DND-41 (cell line): ENCODE measurements at regions not wholly inside any gene's neighbourhood (a gene's known extent, or its start where the extent isn't known, plus 50 kb on each side); places are given as distances from the start of the nearest gene placed in this dataset.

Source experiments
- CTCF ChIP-seq: IDR thresholded peaks from 2 replicates; pipeline ENCODE4 v1.5.1; 2012; ENCODE audit warnings: borderline replicate concordance, low read length, moderate library complexity, mild to moderate bottlenecking; ENCODE audit not compliant: poor library complexity, severe bottlenecking; ENCODE audit errors: extremely low read depth
- EZH2 ChIP-seq: IDR thresholded peaks from 3 replicates; pipeline ENCODE4 v1.6.1; 2012; ENCODE audit warnings: borderline replicate concordance, low read depth, mild to moderate bottlenecking, moderate library complexity, low read length, inconsistent platforms; ENCODE audit not compliant: severe bottlenecking

GRCh38 chr1:56313560-56313959, 265.8 kb downstream of the PLPP3 start:
- TF ChIP-seq CTCF (no peak), EZH2 (no peak)
